Vagina (tissue), 2 donors: ENCODE measurements at regions not wholly inside any gene's neighbourhood (a gene's known extent, or its start where the extent isn't known, plus 50 kb on each side); places are given as distances from the start of the nearest gene placed in this dataset.

ENCODE experiments used
- DNase-seq, 2 donors: peaks; one replicate each; pipeline ENCODE4 v3.0.0-alpha.2; 2017; ENCODE audit errors: extremely low spot score in 2 of 2
- H3K27ac ChIP-seq: fragments of 200-600 bp; sonication (generic); one replicate; pipeline ENCODE4 v1.5.1; 2019
- H3K27me3 ChIP-seq: fragments of 200-600 bp; sonication (generic); one replicate; pipeline ENCODE4 v1.5.1; 2019
- H3K36me3 ChIP-seq, 2 donors: fragments of 200-600 bp; sonication (generic); one replicate each; pipeline ENCODE4 v1.5.1; 2017 to 2019
- H3K4me1 ChIP-seq: fragments of 200-600 bp; sonication (generic); one replicate; pipeline ENCODE4 v1.5.1; 2019
- H3K4me3 ChIP-seq, 2 donors: fragments of 200-600 bp; sonication (generic); 1 replicate in 1 of 2; 2 replicates in 1 of 2; pipeline ENCODE4 v1.5.1; 2016 to 2019
- H3K9me3 ChIP-seq: fragments of 200-600 bp; sonication (generic); one replicate; pipeline ENCODE4 v1.5.1; 2019
- CTCF ChIP-seq, 3 experiments: fragments of 450-650 bp in 2 of 3; fragments of 200-600 bp in 1 of 3; sonication (generic) in 1 of 3; IDR thresholded peaks; one replicate each; pipeline ENCODE4 v1.5.1; 2017 to 2019; ENCODE audit warnings: antibody characterized with exemption in 3 of 3, mild to moderate bottlenecking in 2 of 3, moderate library complexity in 2 of 3
- POLR2A ChIP-seq, 2 donors: fragments of 450-650 bp; IDR thresholded peaks; one replicate each; pipeline ENCODE4 v1.6.1; 2017; ENCODE audit warnings: antibody characterized with exemption in 2 of 2, mild to moderate bottlenecking in 2 of 2, moderate library complexity in 2 of 2
- POLR2AphosphoS5 ChIP-seq, 2 donors: sonication (generic); formaldehyde crosslinking; IDR thresholded peaks; one replicate each; pipeline ENCODE4 v1.9.0; 2017; ENCODE audit warnings: antibody characterized with exemption in 2 of 2, mild to moderate bottlenecking in 2 of 2, low read depth in 1 of 2; ENCODE audit not compliant: insufficient read depth in 1 of 2
- intact Hi-C: fragments of 100-400 bp; cut with DNase I; formaldehyde crosslinking; loops from one replicate; pipeline ENCODE4 v1.15.1; 2023

GRCh38 chr13:102951808-102952207 lies 106.0 kb downstream of the ERCC5 start:
- Histone ChIP-seq H3K27ac (no peak overlapping the region), H3K9me3 (no peaks in the 10 kb centered on the region), H3K4me1 (no peaks in the 10 kb centered on the region), H3K27me3 (no peaks in the 10 kb centered on the region), H3K4me3 (no peak overlapping the region), H3K36me3 (no peaks in the 10 kb centered on the region)
- DNase-seq, result no peak
- TF ChIP-seq POLR2A (IDR thresholded peaks at IDR 0.05), result no peak
- TF ChIP-seq CTCF (IDR thresholded peaks at IDR 0.05), result no peak
- TF ChIP-seq POLR2AphosphoS5 (IDR thresholded peaks at IDR 0.05; ENCODE audit: insufficient read depth in 1 of 2, low read depth in 1 of 2), result no peak
- intact Hi-C loops, result no loop called here

- no peaks in the 10 kb centered on the region for H3K36me3 ChIP-seq
- DNase-seq, result no peak
- H3K27me3 ChIP-seq, result no peaks in the 10 kb centered on the region
- intact Hi-C loops, result no loop called here
- no peak overlapping the region for H3K27ac ChIP-seq
- H3K9me3 ChIP-seq, result no peaks in the 10 kb centered on the region
- no peaks in the 10 kb centered on the region for H3K4me1 ChIP-seq
- H3K4me3 ChIP-seq, result no peak overlapping the region
- TF ChIP-seq CTCF (IDR thresholded peaks at IDR 0.05) (no peak), POLR2A (IDR thresholded peaks at IDR 0.05) (no peak), POLR2AphosphoS5 (IDR thresholded peaks at IDR 0.05; ENCODE audit: insufficient read depth in 1 of 2, low read depth in 1 of 2) (no peak)
These were observed 102.0 kb downstream of the ERCC5 start for GRCh38 chr13:102947745-102948405.

GRCh38 chr13:102945886-102946285 lies 100.1 kb downstream of the ERCC5 start:
- Histone ChIP-seq H3K36me3 (no peaks in the 10 kb centered on the region), H3K27me3 (no peaks in the 10 kb centered on the region), H3K4me3 (no peak overlapping the region), H3K9me3 (no peaks in the 10 kb centered on the region), H3K4me1 (no peaks in the 10 kb centered on the region), H3K27ac (no peak overlapping the region)
- intact Hi-C loops, result no loop called here
- no peak for DNase-seq
- no peak for TF ChIP-seq POLR2A (IDR thresholded peaks at IDR 0.05)
- no peak for TF ChIP-seq POLR2AphosphoS5 (IDR thresholded peaks at IDR 0.05; ENCODE audit: insufficient read depth in 1 of 2, low read depth in 1 of 2)
- TF ChIP-seq CTCF (IDR thresholded peaks at IDR 0.05), result no peak

- H3K4me1 ChIP-seq, result no peaks in the 10 kb centered on the region
- no peak overlapping the region for H3K4me3 ChIP-seq
- H3K27ac ChIP-seq, result no peak overlapping the region
- TF ChIP-seq CTCF (IDR thresholded peaks at IDR 0.05), result no peak
- intact Hi-C loops, result no loop called here
- H3K27me3 ChIP-seq, result no peaks in the 10 kb centered on the region
- DNase-seq, result no peak
- H3K36me3 ChIP-seq, result no peaks in the 10 kb centered on the region
- no peaks in the 10 kb centered on the region for H3K9me3 ChIP-seq
These were observed 99.5 kb downstream of the ERCC5 start for GRCh38 chr13:102945324-102945815.

- TF ChIP-seq POLR2AphosphoS5 (IDR thresholded peaks at IDR 0.05; ENCODE audit: insufficient read depth in 1 of 2, low read depth in 1 of 2) (no peak), CTCF (IDR thresholded peaks at IDR 0.05) (no peak), POLR2A (IDR thresholded peaks at IDR 0.05) (no peak)
- H3K4me1 ChIP-seq, result no peaks in the 10 kb centered on the region
- intact Hi-C loops, result no loop called here
- no peaks in the 10 kb centered on the region for H3K9me3 ChIP-seq
- H3K27ac ChIP-seq, result no peak overlapping the region
- H3K4me3 ChIP-seq, result no peak overlapping the region
- no peaks in the 10 kb centered on the region for H3K27me3 ChIP-seq
- no peak for DNase-seq
- H3K36me3 ChIP-seq, result no peaks in the 10 kb centered on the region
These were observed 99.0 kb downstream of the ERCC5 start for GRCh38 chr13:102944821-102945220.
